ENCODE measurements at regions not wholly inside any gene's neighbourhood (a gene's known extent, or its start where the extent isn't known, plus 50 kb on each side); places are given as distances from the start of the nearest gene placed in this dataset.

- TF ChIP-seq CHD7 (IDR thresholded peaks at IDR 0.05; ENCODE audit: insufficient replicate concordance, low read length) (no peak), JUND (IDR thresholded peaks at IDR 0.05; ENCODE audit: low read length) (no peak)
These were observed 261.2 kb downstream of the SKIDA1 start (continued) for GRCh38 chr10:21264271-21264670.
